NCI-H146 treated with DMSO at 0.1 percent for 48 hours (cell line): ENCODE measurements at regions not wholly inside any gene's neighbourhood (a gene's known extent, or its start where the extent isn't known, plus 50 kb on each side); places are given as distances from the start of the nearest gene placed in this dataset.
"Not testable (repeated sequence)": the region's sequence is repeated elsewhere in the genome, so short reads cannot be mapped to it uniquely, and the experiment has no call there.

ENCODE experiments used
- DNase-seq: peaks from one replicate; lab custom pipeline; 2025; ENCODE audit not compliant: unreplicated experiment; lab: John Stamatoyannopoulos, UW

DNA sequence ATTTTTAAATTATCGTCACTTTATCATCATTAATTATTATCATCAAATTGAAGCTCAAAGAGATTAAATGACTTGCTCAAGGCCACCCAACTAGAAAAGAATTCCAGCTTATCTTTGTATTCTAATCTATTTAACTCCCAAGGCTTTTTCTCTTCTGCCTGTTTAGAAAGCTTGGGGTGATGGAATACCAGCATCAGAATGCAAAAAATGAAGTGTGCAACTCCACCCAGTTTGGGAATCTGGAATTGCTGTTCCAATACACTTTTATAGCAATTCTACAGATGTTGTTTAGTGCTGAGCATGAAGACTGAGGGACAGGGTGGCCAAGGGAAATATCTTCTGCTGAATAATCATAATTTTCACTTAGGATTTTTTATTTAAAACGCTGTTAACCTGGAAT lies 97.2 kb upstream of the FIBIN start:
- DNase-seq, result no peak

DNA sequence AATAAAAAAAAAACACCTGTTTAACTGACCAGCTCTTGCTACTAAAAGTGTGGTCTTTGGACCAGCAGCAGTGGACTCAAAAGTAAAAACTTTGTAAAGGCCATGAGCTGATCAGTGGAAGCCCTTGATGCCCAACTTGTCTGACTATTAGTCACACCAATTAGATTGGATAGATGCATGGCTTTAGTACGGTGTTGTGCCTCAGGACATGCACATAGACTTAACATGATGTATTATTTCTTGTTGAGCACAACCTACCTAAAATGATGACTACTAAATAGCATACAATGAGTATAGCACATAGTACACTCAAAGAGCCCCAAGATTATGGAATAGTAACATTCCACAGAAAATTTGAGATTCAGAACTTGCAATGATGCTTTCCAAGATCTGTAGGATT lies 95.1 kb upstream of the FIBIN start:
- DNase-seq, result no peak

DNA sequence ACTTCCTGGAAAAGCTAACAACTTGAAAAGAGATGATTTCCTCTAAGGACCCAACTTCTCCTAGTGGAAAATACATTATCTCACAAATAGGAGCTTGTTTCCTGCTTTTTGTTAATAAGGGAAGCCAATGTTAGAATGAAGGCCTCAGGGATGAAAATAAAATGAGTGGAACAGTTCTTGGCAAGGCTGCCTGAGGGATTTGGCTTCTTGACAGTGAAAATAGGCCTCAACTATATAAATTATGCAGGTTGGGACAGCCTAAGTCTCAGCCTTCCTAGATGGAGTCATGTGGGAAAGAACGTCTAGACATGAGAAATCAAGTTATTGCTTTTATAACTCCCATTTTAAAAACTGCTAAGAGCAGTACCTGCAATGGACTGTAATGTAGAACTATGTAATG lies 92.8 kb upstream of the FIBIN start:
- DNase-seq, result no peak

DNA sequence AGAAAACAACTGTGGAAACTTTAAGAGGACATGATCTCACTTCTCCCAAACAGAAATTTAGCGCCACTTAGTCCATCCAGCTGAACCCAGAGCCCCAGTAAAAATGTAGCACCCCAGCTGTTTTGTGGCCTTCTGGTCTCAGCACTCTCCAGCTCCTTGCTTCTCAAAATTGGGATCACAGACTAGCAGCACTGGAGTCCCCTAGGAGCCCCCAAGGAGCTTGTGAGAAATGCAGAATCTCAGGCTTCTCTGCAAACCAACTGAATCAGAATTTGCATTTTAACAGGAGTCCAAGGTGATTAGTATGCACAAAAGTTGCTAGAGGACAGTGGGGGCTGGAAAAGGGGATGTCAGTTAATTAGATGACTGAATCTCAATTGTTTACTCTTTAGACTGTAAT lies 89.8 kb upstream of the FIBIN start:
- DNase-seq, result no peak

DNA sequence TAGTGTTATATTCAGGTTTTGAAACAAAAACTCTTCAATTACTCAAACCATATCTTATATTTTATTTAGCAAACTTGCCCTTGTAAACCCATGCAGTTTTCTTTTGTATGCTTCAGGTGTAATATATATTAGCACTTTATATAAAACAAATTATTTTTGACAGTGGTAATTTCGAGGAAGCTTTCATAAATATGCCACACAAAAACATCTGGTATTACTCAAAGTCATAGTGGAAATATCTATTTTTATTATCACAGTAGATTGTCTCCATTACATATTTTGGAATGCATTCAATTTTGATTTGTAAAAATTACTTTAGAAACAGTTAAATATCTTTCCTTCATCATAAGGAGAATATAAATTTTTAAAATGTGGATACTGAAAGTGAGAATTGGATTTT lies 89.1 kb upstream of the FIBIN start:
- no peak for DNase-seq

DNA sequence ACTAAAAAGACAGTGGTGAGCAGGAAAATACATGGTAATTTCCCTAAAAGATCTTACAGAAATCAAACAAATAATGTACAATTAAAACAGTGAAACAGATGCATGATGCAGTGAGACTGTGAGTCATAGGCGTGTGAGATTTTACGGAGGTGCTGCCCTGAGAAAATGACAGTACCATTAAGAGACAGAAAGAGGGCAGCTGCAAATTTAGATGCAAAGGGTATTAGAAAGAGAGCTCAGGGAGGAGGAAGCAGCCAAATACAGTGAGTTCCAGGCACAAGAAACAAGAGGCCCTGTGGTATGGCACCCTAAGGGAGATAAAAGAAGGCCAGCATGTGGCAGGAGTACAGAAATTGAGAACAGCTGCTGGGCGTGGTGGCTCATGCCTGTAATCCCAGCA lies 88.5 kb upstream of the FIBIN start:
- no peak for DNase-seq

DNA sequence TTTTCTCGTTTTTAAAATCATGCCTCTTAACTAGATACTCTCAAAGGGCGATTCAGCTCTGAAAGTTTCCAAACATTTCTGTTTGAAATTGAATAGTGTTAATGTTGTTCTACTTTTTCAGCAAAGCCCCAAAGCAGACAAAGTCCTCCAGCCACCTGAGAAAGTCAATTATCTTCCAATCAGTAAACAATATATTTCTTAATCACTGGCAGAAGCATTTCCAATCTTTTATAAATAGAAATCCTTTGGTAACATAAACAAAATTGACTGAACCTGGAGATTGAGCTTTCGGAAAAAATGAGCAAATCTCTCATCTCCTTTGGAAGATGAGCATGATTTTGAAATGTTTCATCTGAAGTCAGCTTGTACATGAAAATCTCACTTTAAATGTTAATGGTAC lies 84.4 kb upstream of the FIBIN start:
- DNase-seq, result no peak

DNA sequence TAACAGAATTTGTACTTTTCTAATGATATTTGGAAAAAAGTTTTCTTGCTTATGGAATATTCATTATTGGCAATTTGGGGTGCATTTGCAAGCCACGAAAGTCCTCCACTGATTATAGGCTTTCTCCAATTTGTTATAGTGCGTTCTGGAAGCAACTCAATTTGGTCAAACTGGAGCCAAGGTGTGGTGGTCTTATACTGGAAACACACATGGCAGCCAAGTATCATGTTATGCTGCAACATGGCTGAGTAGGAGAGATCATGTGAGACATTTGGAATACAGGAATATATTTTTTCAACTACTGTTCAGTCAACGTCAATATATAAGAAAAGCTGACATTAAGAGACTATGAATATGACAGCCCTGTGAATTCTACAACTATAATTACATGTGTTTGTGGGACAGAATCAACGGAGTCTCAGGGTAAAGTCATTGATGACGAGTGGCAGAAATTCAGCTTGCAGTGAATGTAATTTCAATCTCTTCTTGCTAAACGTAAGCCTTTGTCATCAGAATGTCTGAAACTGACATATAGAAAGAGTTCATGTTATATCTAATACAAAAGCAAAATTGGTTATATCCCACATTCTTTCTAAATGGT lies 83.8 kb upstream of the FIBIN start:
- DNase-seq, result no peak

DNA sequence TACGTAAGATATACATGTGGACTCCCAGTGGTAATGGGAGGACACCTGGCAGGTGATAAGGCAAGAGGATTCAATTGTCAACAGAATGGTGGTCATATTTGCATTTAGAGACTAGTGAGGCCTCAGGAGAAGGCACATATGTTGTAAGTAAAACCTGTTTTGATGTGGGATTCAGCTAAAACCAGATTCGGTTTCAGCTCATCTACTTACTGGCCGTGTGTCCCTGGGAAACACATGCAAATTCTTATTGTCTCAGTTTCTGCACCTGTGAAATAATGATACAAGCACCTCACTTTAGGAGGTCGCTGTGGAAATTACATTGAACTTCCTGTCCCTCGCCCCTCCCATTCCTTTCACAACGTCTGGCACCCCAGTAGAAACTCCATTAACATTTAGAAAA lies 78.9 kb upstream of the FIBIN start:
- no peak for DNase-seq

DNA sequence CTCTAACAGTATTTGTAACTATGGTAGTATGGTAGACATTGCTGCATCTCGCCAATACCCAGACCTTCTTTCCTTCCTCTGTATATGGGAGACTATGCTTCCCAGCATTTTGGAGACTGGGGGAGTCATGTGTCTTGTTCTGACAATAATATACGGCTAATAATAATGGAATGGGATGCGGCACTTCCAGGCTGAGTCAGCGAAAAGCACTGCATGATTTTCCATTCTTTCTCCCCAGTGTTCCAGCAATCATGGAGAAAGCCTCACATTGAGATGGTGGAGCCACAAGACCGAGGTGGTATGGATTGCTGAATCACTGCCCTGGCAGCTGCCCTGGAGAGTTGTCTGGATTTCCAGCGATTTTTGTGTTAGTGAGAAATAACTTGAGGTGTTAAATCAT lies 77.1 kb upstream of the FIBIN start:
- no peak for DNase-seq

DNA sequence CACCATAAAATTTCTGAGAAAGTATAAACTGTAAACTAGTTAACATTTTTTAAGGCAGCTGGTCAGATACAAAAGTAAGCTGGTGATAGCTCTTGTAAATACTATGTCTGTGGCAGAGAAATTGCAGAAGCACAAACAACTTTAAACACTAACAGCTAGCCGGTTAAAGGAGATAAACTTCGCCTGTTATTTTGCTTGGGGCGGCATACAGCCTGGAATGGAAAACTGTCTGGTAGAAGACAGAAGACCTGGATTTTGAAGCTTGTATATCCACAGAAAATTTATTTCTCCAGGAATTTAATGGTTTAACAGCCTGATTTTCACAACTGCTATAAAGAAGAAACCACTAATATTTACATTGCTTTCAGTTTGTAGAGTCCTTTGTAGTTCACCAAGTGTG lies 65.3 kb upstream of the FIBIN start:
- no peak for DNase-seq

DNA sequence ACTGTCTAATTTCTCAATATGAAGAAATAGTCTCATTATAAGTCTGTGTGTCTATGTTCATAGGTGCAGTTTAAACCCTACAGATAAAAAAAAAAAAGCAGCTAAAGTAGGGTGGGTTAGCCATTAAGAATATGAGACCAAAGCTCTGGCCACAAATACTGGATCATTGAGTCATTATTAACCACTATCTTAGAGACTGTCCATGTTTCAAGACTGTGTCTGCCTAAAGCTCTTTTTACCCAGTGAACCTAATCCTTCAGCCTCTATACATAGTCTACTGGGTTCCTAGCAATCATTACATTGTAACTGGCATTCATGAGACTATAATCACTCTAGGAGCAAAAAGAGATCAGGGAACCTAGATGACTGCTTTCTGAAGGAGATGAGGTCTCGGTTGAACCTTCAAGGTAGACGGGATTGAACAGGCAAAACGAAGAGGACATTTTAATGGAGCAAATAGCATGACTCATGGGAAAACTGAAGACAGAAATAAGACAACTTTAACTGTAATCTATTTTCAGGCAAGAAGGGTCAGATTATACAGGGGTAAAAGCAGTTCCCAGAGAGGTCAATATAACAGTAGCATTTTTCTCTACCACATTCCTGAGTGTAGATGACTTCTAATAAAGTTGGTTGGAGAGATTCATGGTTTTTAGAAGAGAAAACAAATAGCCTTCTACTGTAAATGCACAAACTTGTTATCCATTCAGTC lies 64.0 kb upstream of the FIBIN start:
- DNase-seq, result no peak

DNA sequence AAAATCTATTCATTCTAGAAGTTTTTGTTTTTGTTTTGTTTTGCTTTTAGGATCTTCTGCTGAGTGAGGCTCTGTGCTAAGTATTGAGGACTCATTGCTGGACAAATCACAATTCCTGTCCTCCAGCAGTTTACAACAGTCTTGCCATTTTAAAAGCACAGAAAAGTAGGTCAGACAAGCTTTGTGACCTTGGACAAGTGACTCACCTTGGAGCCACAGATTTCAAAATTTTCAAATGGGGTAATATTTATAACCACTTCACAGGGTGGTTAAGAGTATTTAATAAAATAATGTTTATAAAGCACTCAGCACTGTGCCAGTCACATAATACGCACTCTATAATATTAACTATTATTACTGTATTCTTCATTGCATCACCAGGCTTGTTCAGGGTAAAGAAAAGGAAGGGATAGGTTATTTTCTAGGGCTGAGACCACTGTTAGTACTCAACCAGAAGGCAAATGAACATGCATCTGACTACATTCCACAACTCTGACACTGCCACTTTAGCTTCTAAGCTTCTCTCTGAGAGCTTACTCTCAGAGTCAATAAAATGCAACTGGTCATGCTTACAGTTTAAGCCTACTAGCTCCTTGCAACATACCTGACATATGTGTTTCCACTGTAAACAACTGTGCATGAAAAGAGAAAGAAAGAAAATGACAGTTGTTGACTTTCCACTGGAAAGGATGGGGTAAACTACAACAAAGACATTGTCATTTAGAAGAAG lies 63.2 kb upstream of the FIBIN start:
- DNase-seq, result no peak

DNA sequence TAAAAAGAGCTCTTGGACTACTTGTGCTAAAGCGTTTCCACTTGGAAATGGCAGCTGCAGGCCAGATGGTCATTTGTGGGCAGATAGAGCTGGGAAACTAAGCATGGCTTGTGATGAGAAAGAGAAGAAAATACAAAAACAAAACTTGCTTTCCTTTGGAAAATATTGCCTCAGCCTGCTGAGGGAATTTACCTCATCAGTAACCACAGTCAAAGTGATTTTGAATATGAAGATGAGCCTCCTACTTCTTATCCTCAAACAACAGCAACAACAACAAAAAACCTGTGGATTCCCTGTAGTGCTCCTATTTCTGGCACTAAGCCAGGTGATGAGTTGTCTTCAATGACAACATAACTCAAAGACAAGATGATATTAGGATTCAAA lies 62.7 kb upstream of the FIBIN start:
- no peak for DNase-seq

DNA sequence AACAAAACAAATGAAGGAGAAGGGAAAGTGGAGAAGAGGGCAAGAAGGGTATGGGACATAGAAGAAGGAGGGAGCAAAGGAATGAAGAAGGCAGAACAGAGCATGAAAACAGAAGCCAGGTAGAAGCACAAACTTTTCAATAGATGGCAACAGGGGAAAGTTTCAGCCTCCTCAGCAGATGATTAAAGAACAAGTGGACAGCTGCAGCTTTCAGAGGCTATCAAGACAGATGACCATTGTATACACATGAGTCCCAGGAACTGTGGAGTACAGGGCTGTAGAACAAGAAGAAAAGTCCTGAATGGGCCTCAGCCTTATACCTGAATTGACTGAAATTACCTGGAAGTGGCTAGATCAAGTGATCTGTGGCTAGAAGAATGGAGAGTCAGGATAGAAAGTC lies 62.0 kb upstream of the FIBIN start:
- DNase-seq, result no peak

DNA sequence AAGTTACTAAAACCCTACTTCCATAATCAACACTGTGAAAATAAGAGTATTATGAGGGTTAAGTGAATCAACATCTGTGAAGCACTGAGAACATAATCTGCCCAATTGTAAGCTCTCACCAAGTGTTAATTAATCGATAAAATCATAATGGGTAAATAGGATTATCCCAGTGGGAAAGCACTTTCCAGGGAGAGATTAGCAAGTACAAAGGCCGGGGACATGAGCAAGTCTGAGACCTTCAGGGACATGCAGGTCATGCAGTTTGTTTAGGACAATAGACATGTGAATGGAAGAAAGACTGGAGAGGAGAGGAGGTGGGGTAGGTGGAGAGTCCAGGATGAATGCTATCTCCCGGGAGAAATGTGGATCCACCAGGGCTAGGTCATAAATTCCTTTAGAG lies 57.8 kb upstream of the FIBIN start:
- DNase-seq, result peak; percentile 84

DNA sequence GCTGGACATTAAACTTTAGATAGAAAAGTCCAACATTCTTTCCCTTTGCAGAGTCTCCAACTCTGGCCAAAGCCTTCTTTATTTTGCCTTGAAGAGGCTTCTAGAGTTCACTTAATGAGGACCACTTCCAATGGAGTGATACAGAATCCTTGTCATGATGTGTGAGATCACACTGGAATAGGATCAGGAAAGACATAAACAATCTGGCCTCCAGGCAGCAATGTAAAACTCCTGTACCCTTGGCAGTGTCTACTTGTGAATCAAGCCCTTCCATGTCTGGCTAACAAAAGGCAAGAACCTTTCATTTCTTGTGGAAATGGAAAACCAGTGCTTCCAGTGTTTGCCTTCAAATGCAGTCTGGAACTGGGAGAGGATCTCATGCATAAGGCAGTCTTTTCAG lies 56.5 kb upstream of the FIBIN start:
- no peak for DNase-seq

DNA sequence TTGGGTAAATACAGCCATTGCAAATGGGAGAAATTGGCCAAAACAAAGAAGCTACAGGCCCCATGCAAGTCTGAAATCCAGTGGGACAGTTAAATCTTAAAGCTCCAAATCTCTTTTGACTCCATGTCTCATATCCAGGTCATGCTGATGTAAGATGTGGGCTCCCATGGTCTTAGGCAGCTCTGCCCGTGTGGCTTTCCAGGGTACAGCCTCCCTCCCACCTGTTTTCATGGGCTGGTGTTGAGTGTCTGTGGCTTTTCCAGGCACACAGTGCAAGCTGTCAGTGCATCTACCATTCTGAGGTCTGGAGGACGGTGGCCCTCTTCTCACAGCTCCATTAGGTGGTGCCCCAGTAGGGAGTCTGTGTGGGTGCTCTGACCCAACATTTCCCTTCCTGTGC lies 53.4 kb upstream of the FIBIN start:
- not testable (repeated sequence) for DNase-seq

DNA sequence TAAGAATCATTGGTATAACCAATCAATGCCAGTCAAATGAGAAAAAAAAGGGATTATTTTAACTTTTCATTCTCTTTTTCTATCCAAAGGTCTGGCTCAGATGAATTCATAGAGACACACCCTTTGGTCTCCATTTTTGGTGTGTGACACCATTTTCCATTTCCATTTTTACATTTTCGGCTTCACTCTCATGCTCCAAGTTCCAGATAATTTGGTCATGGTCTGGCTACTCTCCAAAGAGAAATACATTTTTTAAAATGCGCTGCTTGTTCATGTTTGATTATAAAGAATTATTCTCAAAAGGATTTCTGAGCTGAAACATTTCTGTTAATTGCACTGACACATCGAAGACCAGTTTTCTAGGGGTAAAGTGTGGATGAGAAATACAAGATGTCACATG lies 51.6 kb upstream of the FIBIN start:
- DNase-seq, result no peak

DNA sequence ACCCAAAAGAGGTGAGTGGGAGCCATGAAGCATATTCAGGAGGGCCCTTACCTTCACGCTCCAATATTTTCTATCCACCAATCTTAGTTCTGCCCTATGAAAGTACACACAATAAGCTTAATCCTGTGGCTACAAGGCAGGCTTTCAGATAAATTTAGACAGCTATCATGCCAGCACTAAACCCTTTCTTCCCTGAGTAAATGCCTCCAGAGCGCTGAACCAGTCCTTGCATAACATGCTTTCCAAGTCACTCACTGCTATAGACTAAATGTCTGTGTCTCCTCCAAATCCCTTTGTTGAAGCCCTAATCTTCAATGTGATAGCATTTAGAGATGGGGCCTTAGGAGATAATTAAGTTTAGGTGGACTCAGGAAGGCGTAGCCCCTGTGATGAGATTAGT lies 50.3 kb upstream of the FIBIN start:
- no peak for DNase-seq
